BLaER1 treated with 17β-estradiol and CSF1 and Interleukin-3, amounts not matched to agents 10 nM and 100 nM (cell line): ENCODE measurements at regions not wholly inside any gene's neighbourhood (a gene's known extent, or its start where the extent isn't known, plus 50 kb on each side); places are given as distances from the start of the nearest gene placed in this dataset.

Experiments used
- H3K27ac ChIP-seq, 11 experiments: shearing (Covaris generic); formaldehyde crosslinking; 2 replicates each; pipeline ENCODE4 v1.8.1; 2022
- H3K27me3 ChIP-seq, 11 experiments: shearing (Covaris generic); formaldehyde crosslinking; 2 replicates each; pipeline ENCODE4 v1.8.1; 2022
- H3K36me3 ChIP-seq, 11 experiments: shearing (Covaris generic); formaldehyde crosslinking; 2 replicates each; pipeline ENCODE4 v1.8.1; 2022
- H3K4me1 ChIP-seq, 10 experiments: shearing (Covaris generic); formaldehyde crosslinking; 2 replicates each; pipeline ENCODE4 v1.8.1; 2022
- H3K4me2 ChIP-seq, 11 experiments: shearing (Covaris generic); formaldehyde crosslinking; 2 replicates each; pipeline ENCODE4 v1.8.1; 2022
- H3K4me3 ChIP-seq, 10 experiments: shearing (Covaris generic); formaldehyde crosslinking; 2 replicates each; pipeline ENCODE4 v1.8.1; 2022
- H3K9ac ChIP-seq, 11 experiments: shearing (Covaris generic); formaldehyde crosslinking; 2 replicates each; pipeline ENCODE4 v1.8.1; 2022
- H3K9me3 ChIP-seq, 11 experiments: shearing (Covaris generic); formaldehyde crosslinking; replicated peaks in 1 of 11; 2 replicates each; pipeline ENCODE4 v1.8.1; 2022
- H4K20me1 ChIP-seq, 11 experiments: shearing (Covaris generic); formaldehyde crosslinking; 2 replicates each; pipeline ENCODE4 v1.8.1; 2022
- Cebpa-rat ChIP-seq, 11 experiments: shearing (Covaris generic); IDR thresholded peaks; 2 replicates each; pipeline ENCODE4 v1.8.1; 2022

GRCh38 chr5:62038024-62038423, 268.0 kb upstream of the KIF2A start:
- no peak overlapping the region for H3K9ac ChIP-seq
- H3K9me3 ChIP-seq: peaks cover 0 to 13% (median 0%) of the 10 kb centered on the region in 11 experiments; a peak in 1 of 22 replicates
- H3K27ac ChIP-seq: no peak overlapping the region
- H3K36me3 ChIP-seq: no peaks in the 10 kb centered on the region
- H4K20me1 ChIP-seq: no peaks in the 10 kb centered on the region
- no peaks in the 10 kb centered on the region for H3K27me3 ChIP-seq
- no peak overlapping the region for H3K4me3 ChIP-seq
- H3K4me1 ChIP-seq: peaks cover 6 to 20% (median 10%) of the 10 kb centered on the region in 10 experiments; a peak in 16 of 20 replicates
- no peak for TF ChIP-seq Cebpa-rat (IDR thresholded peaks at IDR 0.05)
- H3K4me2 ChIP-seq: no peak overlapping the region

GRCh38 chr5:62041156-62041756, 264.8 kb upstream of the KIF2A start:
- no peak for TF ChIP-seq Cebpa-rat (IDR thresholded peaks at IDR 0.05)
- no peaks in the 10 kb centered on the region for H4K20me1 ChIP-seq
- H3K4me2 ChIP-seq: no peak overlapping the region; a peak in 1 of 22 replicates
- no peaks in the 10 kb centered on the region for H3K27me3 ChIP-seq
- peaks cover 6 to 20% (median 10%) of the 10 kb centered on the region in 10 experiments; a peak in 16 of 20 replicates for H3K4me1 ChIP-seq
- H3K9ac ChIP-seq: no peak overlapping the region
- H3K27ac ChIP-seq: no peak overlapping the region
- no peak overlapping the region for H3K4me3 ChIP-seq
- H3K9me3 ChIP-seq: peaks cover 0 to 11% (median 0%) of the 10 kb centered on the region in 11 experiments; a peak in 3 of 22 replicates
- no peaks in the 10 kb centered on the region for H3K36me3 ChIP-seq

GRCh38 chr5:62042007-62042406, 264.0 kb upstream of the KIF2A start:
- no peaks in the 10 kb centered on the region for H3K27me3 ChIP-seq
- no peaks in the 10 kb centered on the region for H3K36me3 ChIP-seq
- no peak overlapping the region for H3K27ac ChIP-seq
- peaks cover 0 to 10% (median 0%) of the 10 kb centered on the region in 11 experiments; a peak in 3 of 22 replicates for H3K9me3 ChIP-seq
- TF ChIP-seq Cebpa-rat (IDR thresholded peaks at IDR 0.05): no peak
- H3K4me2 ChIP-seq: peak overlapping the region in 9 of 11 experiments; percentile 10 to 69 (median 55); a peak in 16 of 22 replicates
- H3K4me3 ChIP-seq: no peak overlapping the region
- H4K20me1 ChIP-seq: no peaks in the 10 kb centered on the region
- H3K4me1 ChIP-seq: peaks cover 6 to 20% (median 10%) of the 10 kb centered on the region in 10 experiments; a peak in 16 of 20 replicates
- no peak overlapping the region for H3K9ac ChIP-seq

GRCh38 chr5:62043289-62044280, 262.4 kb upstream of the KIF2A start:
- TF ChIP-seq Cebpa-rat (IDR thresholded peaks at IDR 0.05): no peak
- peaks cover 6 to 20% (median 10%) of the 10 kb centered on the region in 10 experiments; a peak in 16 of 20 replicates for H3K4me1 ChIP-seq
- no peak overlapping the region for H3K27ac ChIP-seq
- no peak overlapping the region for H3K4me3 ChIP-seq
- no peaks in the 10 kb centered on the region for H3K27me3 ChIP-seq
- H4K20me1 ChIP-seq: no peaks in the 10 kb centered on the region
- H3K36me3 ChIP-seq: no peaks in the 10 kb centered on the region
- peaks cover 0 to 10% (median 3%) of the 10 kb centered on the region in 11 experiments; a peak in 4 of 22 replicates for H3K9me3 ChIP-seq
- no peak overlapping the region for H3K4me2 ChIP-seq
- H3K9ac ChIP-seq: no peak overlapping the region

GRCh38 chr5:62044989-62045388, 261.0 kb upstream of the KIF2A start:
- H3K9ac ChIP-seq: no peak overlapping the region

GRCh38 chr5:62046191-62046590, 259.8 kb upstream of the KIF2A start:
- H3K9ac ChIP-seq: no peak overlapping the region
- TF ChIP-seq Cebpa-rat (IDR thresholded peaks at IDR 0.05): no peak
- no peak overlapping the region for H3K4me3 ChIP-seq
- H3K36me3 ChIP-seq: no peaks in the 10 kb centered on the region
- H3K4me1 ChIP-seq: peaks cover 6 to 16% (median 8%) of the 10 kb centered on the region in 10 experiments; a peak in 16 of 20 replicates
- H4K20me1 ChIP-seq: no peaks in the 10 kb centered on the region
- no peak overlapping the region for H3K4me2 ChIP-seq
- H3K9me3 ChIP-seq: peaks cover 0 to 10% (median 3%) of the 10 kb centered on the region in 11 experiments; a peak in 4 of 22 replicates
- H3K27ac ChIP-seq: no peak overlapping the region
- no peaks in the 10 kb centered on the region for H3K27me3 ChIP-seq

More at GRCh38 chr5:62044989-62045388, 261.0 kb upstream of the KIF2A start:
- Histone ChIP-seq H4K20me1 (no peaks in the 10 kb centered on the region), H3K27me3 (no peaks in the 10 kb centered on the region), H3K9me3 (peaks cover 0 to 10% (median 3%) of the 10 kb centered on the region in 11 experiments; a peak in 4 of 22 replicates), H3K4me3 (no peak overlapping the region), H3K36me3 (no peaks in the 10 kb centered on the region), H3K4me1 (peaks cover 6 to 16% (median 8%) of the 10 kb centered on the region in 10 experiments; a peak in 16 of 20 replicates), H3K27ac (no peak overlapping the region), H3K4me2 (no peak overlapping the region)
- TF ChIP-seq Cebpa-rat (IDR thresholded peaks at IDR 0.05): no peak

GRCh38 chr5:62051747-62052146, 254.3 kb upstream of the KIF2A start:
- peaks cover 0 to 13% (median under 1%) of the 10 kb centered on the region in 11 experiments; a peak in 6 of 22 replicates for H3K9me3 ChIP-seq
- no peaks in the 10 kb centered on the region for H3K27me3 ChIP-seq
- H3K36me3 ChIP-seq: no peaks in the 10 kb centered on the region

GRCh38 chr5:62059960-62060359, 246.0 kb upstream of the KIF2A start:
- no peak overlapping the region for H3K4me3 ChIP-seq
- H3K27me3 ChIP-seq: no peaks in the 10 kb centered on the region
- H3K9me3 ChIP-seq: peaks cover 8 to 22% (median 12%) of the 10 kb centered on the region in 11 experiments; a peak in 16 of 22 replicates
- no peaks in the 10 kb centered on the region for H3K36me3 ChIP-seq
- H3K4me2 ChIP-seq: no peak overlapping the region
- no peak overlapping the region for H3K9ac ChIP-seq
- no peak for TF ChIP-seq Cebpa-rat (IDR thresholded peaks at IDR 0.05)
- no peaks in the 10 kb centered on the region for H4K20me1 ChIP-seq
- no peak overlapping the region for H3K27ac ChIP-seq
- H3K4me1 ChIP-seq: no peaks in the 10 kb centered on the region

More at GRCh38 chr5:62051747-62052146, 254.3 kb upstream of the KIF2A start:
- no peak overlapping the region for H3K27ac ChIP-seq
- H3K4me3 ChIP-seq: no peak overlapping the region
- no peak for TF ChIP-seq Cebpa-rat (IDR thresholded peaks at IDR 0.05)
- no peaks in the 10 kb centered on the region for H3K4me1 ChIP-seq
- H3K4me2 ChIP-seq: no peak overlapping the region
- H4K20me1 ChIP-seq: no peaks in the 10 kb centered on the region
- H3K9ac ChIP-seq: no peak overlapping the region

GRCh38 chr5:62065050-62065449, 241.0 kb upstream of the KIF2A start:
- Histone ChIP-seq H3K27me3 (no peaks in the 10 kb centered on the region), H4K20me1 (no peaks in the 10 kb centered on the region), H3K36me3 (no peaks in the 10 kb centered on the region), H3K9ac (no peak overlapping the region), H3K4me1 (no peaks in the 10 kb centered on the region), H3K9me3 (no peaks in the 10 kb centered on the region), H3K4me3 (no peak overlapping the region), H3K4me2 (no peak overlapping the region), H3K27ac (no peak overlapping the region)
- no peak for TF ChIP-seq Cebpa-rat (IDR thresholded peaks at IDR 0.05)
